ENCODE measurements at regions not wholly inside any gene's neighbourhood (a gene's known extent, or its start where the extent isn't known, plus 50 kb on each side); places are given as distances from the start of the nearest gene placed in this dataset.

DNA sequence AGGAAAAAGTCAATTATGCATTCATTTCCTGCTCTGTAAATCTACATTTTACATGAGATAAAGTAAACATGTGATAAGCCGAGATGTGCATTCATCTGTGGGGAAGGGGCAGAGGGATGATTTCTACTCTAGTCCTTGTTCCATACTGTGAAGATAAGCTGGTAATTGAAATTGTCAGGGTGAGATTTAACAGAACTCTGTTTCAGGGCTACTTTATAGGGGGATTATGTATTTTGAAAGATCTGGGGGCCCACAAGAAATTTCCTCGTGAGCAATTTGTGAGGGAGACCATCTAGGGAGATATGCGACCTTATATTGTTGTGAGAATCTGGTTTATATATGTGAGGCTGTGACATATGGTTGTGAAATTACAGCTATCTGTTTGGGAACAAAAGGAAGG, 73.1 kb upstream of the KCNK1 start:
- Mint-ChIP-seq H3K4me3 (no peak overlapping the region), H3K9me3 (peaks cover 7% of the 10 kb centered on the region), H3K27me3 (ENCODE audit: low read depth) (peaks cover 15% of the 10 kb centered on the region), H3K36me3 (ENCODE audit: low read depth) (no peaks in the 10 kb centered on the region), H3K4me1 (ENCODE audit: low read depth) (no peaks in the 10 kb centered on the region), H3K27ac (no peak overlapping the region)
- intact Hi-C loops (cut with micrococcal nuclease): no loop called here
- no peak for DNase-seq
- CTCF ChIA-PET: no interaction called here

DNA sequence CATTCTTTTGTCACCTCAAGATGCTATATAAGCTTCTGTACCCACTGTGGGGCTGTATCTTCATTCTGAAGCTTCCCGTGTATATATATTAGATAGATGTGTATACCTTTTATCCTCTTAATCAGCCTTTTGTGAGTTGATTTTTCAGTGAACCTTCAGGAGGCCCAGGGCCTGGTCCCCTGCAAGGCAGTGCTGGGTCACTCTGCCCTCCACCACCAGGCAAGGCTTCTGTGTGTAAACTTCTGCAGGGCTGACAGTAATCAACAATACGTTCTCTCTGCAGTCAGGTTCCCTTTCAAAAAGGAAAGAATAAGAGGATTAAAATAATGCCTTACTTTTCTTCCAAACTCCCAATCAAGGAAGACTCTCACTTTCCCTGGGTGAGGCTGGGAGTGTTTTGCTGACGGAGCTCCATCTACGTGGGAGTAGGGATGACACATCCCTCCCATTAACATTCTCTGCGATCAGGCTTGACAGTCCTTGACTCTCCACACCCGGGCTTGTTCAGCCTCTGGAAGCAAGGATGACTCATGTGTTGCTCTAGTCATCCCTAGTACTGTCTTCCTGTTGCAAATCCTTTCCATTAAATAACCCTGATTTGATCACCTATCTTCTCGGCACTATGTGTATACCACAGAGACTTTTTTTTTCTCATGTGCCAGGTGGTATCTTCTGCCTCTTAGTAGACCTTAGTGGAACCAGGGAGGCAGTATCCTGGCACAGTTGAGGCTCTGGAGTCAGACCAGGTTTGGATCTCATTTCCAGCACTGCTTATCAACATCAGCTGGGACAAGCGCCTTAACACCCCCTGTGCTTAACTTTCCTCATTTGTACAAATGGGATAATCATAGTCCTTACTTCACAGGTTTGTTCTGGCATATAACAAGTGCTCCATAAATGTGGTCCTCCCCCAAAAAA, 70.3 kb upstream of the KCNK1 start:
- Mint-ChIP-seq H3K4me3 (no peak overlapping the region), H3K27me3 (ENCODE audit: low read depth) (peaks cover 16% of the 10 kb centered on the region), H3K27ac (no peak overlapping the region), H3K36me3 (ENCODE audit: low read depth) (no peaks in the 10 kb centered on the region), H3K4me1 (ENCODE audit: low read depth) (no peaks in the 10 kb centered on the region), H3K9me3 (peaks cover 7% of the 10 kb centered on the region)
- intact Hi-C loops (cut with micrococcal nuclease): no loop called here
- DNase-seq: no peak
- CTCF ChIA-PET: no interaction called here

DNA sequence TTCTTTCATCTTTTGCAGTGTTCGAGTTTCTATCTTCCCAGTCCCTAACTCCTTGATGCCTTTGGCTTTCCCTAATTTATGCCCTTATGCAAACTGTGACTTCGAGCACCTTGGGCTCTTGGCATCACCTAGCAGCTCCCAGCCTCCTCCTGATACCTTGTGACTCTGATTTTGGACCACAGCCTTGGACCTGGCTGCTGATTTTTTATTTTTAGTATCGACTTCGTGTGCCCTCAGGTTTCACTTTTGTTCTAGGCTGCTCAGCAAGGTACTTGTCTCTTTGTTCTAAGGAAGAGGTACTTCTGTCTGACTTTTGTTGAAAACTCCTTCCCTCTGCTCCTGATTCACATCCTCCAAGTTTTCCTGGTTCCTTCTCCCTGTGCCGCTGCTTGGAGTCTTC, 69.6 kb upstream of the KCNK1 start:
- CTCF ChIA-PET: no interaction called here
- no peak for DNase-seq
- no peak overlapping the region for H3K27ac Mint-ChIP-seq
- no peaks in the 10 kb centered on the region for H3K4me1 Mint-ChIP-seq (ENCODE audit: low read depth)
- H3K36me3 Mint-ChIP-seq (ENCODE audit: low read depth): no peaks in the 10 kb centered on the region
- H3K9me3 Mint-ChIP-seq: peaks cover 7% of the 10 kb centered on the region
- H3K4me3 Mint-ChIP-seq: no peak overlapping the region
- H3K27me3 Mint-ChIP-seq (ENCODE audit: low read depth): peaks cover 17% of the 10 kb centered on the region
- intact Hi-C loops (cut with micrococcal nuclease): no loop called here

DNA sequence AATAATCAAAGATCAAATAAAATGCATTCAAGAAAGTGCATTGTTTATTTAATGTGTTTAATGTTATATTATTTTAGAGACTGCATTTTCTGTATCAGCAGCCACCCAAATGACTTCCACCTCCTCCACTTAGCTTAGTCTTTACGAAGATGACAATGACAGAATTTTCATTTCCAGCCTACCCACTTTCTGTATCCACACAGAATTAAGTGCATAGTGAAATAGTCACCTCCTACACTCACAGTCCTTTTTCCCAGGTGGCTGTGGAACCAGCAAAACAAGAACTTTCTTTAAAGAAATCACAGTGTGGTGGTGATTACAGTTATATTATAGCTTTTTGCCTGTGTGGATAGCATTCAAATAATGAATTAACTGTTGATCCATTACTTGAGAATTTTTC, 66.2 kb upstream of the KCNK1 start:
- Mint-ChIP-seq H3K36me3 (ENCODE audit: low read depth) (no peaks in the 10 kb centered on the region), H3K27me3 (ENCODE audit: low read depth) (peaks cover 17% of the 10 kb centered on the region), H3K9me3 (no peaks in the 10 kb centered on the region), H3K4me1 (ENCODE audit: low read depth) (no peaks in the 10 kb centered on the region), H3K27ac (no peak overlapping the region), H3K4me3 (no peak overlapping the region)
- DNase-seq: no peak
- intact Hi-C loops (cut with micrococcal nuclease): no loop called here
- CTCF ChIA-PET: no interaction called here

DNA sequence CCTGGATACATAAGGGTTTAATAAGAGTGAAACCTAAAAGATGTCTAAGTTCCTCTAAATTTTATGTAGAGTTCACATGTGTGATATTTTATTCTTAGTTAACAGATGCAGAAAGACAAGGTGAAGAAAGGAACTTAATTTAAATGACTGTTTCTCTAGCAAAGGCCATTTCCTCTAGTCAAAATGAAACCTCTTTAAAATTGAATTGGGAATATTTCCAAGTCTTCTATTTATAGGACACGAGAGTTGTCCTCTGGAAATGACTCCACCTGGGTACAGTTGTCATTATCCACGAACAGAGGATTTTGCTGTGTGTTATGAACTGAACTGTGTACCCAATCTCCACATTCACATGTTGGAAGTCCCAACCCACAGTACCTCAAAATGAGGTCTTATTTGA, 64.5 kb upstream of the KCNK1 start:
- Mint-ChIP-seq H3K4me1 (ENCODE audit: low read depth) (no peaks in the 10 kb centered on the region), H3K4me3 (no peak overlapping the region), H3K36me3 (ENCODE audit: low read depth) (no peaks in the 10 kb centered on the region), H3K27ac (no peak overlapping the region), H3K27me3 (ENCODE audit: low read depth) (peaks cover 11% of the 10 kb centered on the region), H3K9me3 (no peaks in the 10 kb centered on the region)
- DNase-seq: no peak
- intact Hi-C loops (cut with micrococcal nuclease): no loop called here
- CTCF ChIA-PET: no interaction called here

DNA sequence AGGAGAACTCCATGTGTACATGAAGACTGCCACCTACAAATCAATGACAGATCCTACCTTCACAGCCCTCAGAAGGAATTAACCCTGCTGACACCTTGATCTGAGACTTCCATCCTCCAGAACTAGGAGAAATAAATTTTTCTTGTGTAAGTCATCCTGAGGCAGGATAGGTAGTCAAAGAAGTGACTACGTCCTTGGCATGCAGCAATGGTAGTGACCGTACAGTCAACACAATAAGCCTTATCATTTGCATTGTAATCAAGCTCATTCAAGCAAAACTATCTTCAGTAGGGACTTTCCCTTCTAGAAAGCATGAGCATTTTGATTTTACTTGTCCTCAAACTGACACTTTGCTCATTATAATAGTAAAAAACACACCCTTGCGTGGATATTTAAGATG, 64.0 kb upstream of the KCNK1 start:
- H3K4me1 Mint-ChIP-seq (ENCODE audit: low read depth): no peaks in the 10 kb centered on the region
- H3K36me3 Mint-ChIP-seq (ENCODE audit: low read depth): no peaks in the 10 kb centered on the region
- no peaks in the 10 kb centered on the region for H3K9me3 Mint-ChIP-seq
- H3K27ac Mint-ChIP-seq: no peak overlapping the region
- CTCF ChIA-PET: no interaction called here
- H3K27me3 Mint-ChIP-seq (ENCODE audit: low read depth): peaks cover 7% of the 10 kb centered on the region
- DNase-seq: no peak
- no peak overlapping the region for H3K4me3 Mint-ChIP-seq
- intact Hi-C loops (cut with micrococcal nuclease): no loop called here

DNA sequence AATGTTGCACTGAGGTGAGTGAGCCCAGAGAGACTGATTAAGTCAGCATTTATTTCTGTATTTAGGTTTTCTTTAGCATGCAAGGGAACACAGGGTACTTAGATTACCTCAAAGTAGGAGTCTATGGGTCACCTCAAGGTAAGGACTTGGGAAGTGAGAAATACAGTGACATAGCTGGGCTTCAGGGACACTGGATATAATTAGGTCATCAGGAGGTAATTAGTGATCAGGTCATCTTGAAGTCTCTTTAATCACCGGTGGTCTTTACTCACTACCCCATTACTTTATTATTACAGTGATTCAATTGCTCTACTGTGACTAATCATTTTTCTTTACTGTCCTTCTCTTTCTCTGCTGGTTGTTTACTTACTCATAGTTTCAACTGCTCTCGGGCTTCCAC, 59.9 kb upstream of the KCNK1 start:
- DNase-seq: no peak
- CTCF ChIA-PET: no interaction called here
- Mint-ChIP-seq H3K4me3 (no peak overlapping the region), H3K27me3 (ENCODE audit: low read depth) (peaks cover 10% of the 10 kb centered on the region), H3K36me3 (ENCODE audit: low read depth) (no peaks in the 10 kb centered on the region), H3K27ac (no peak overlapping the region), H3K4me1 (ENCODE audit: low read depth) (no peaks in the 10 kb centered on the region), H3K9me3 (no peaks in the 10 kb centered on the region)
- intact Hi-C loops (cut with micrococcal nuclease): no loop called here

DNA sequence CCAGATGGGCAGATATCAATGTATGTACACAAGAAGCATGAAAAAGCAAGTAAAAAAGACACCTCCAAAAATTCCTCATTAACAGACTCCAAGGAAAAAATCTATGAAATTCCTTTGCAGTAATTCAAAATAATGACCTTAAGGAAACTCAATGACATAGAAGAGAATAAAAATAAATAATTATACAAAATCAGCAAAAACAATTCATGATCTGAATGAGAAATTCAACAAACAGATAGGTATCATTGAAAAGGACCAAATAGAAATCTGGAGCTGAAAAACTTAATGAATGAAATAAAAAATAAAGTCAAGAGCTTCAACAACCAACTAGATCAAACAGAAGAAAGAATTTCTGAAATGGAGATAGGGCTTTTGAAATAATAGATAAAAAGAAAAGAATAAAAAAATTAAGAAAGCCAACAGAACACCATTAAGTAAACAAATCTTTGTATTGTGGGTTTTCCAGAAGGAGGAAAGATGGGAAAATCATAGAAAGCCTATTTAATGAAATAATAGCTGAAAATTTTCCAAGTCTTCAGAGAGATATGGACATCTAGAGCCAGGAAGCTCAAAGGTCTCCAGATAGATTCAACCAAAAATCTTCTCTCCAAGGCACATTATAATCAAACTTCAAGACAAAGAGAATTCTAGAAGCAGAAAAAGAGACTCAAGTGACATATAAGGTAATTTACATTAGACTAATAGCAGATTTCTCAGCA, 52.0 kb upstream of the KCNK1 start:
- peaks cover 7% of the 10 kb centered on the region for H3K9me3 Mint-ChIP-seq
- intact Hi-C loops (cut with micrococcal nuclease): no loop called here
- CTCF ChIA-PET: no interaction called here
- H3K36me3 Mint-ChIP-seq (ENCODE audit: low read depth): no peaks in the 10 kb centered on the region
- H3K4me3 Mint-ChIP-seq: no peak overlapping the region
- no peaks in the 10 kb centered on the region for H3K4me1 Mint-ChIP-seq (ENCODE audit: low read depth)
- H3K27ac Mint-ChIP-seq: no peak overlapping the region
- H3K27me3 Mint-ChIP-seq (ENCODE audit: low read depth): peaks cover 4% of the 10 kb centered on the region
- no peak for DNase-seq

Data from activated naive CD4-positive, alpha-beta T cell treated with anti-CD3 and anti-CD28 coated beads for 36 hours (primary cell).